HG03159 (cell line): ENCODE measurements at regions not wholly inside any gene's neighbourhood (a gene's known extent, or its start where the extent isn't known, plus 50 kb on each side); places are given as distances from the start of the nearest gene placed in this dataset.

Source experiments
- ATAC-seq: cut with Tn5 transposase; IDR thresholded peaks from one replicate; pipeline ENCODE4 v1.9.1; 2021; ENCODE audit warnings: mild to moderate bottlenecking, moderate library complexity; ENCODE audit not compliant: unreplicated experiment

DNA sequence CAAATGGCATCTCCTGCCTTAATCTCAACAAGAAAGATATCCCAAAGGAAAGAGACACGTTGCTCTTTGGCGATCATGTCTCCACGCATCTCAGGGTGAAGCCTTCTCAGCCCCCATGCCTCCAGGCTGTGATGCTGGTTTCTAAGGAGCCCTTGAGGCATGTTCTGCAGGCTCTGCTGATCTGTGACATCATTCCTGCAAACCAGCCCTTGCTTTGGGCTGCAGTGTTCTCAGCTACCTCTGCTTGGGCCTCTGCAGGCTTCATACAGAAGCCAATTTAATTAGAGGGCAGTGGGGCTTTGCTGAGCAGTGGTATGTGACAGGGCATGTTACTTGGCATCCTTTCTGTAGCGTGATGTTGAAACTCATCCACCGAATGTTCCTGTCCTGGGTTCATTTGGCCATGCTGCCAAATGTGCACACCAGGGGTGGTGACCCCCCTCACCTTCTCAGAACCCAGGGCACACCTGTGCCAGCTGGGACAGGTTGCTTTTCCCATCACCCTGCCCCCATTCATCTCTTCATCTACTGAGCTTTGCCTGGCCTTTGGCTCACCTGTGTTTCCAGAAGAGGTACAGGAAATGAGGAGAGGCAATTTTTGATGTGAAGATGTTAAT lies 230.9 kb downstream of the TEX29 start:
- ATAC-seq: no peak

DNA sequence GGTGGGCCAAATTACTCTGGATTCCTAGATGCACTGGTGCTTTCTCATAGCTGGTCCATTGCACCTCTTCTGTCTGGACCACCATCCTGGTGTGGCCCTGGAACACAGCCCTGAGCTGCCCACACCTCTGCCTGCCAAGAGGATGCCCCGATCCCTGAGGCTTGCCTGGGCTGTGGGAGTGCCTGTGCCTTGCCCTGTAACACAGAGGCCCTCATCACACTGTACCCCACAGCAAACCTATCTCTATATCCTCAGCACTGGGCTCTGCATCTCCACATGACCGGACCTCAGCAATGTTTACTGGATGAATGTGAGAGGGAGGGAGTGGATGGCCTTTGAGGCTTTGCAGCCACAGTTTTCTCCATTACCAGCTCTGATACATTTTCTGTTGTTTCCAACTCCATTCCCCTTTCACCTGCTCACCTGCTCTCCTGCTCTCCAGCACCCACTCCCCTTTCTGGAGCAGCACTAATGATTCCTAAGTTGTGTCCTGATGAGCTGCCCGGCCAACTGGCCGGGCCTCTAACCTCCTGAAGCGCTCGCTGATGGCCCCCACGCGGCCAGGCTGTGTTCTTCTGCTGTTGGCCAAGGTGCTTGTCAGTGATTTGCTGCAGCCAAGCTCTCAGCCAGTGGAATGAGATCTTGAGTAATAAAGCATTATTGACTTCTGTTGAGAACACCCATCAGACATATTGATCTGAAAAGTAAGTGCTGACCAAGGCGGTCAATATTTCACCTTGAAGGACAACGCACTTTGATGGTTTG lies 232.6 kb downstream of the TEX29 start:
- ATAC-seq: no peak

DNA sequence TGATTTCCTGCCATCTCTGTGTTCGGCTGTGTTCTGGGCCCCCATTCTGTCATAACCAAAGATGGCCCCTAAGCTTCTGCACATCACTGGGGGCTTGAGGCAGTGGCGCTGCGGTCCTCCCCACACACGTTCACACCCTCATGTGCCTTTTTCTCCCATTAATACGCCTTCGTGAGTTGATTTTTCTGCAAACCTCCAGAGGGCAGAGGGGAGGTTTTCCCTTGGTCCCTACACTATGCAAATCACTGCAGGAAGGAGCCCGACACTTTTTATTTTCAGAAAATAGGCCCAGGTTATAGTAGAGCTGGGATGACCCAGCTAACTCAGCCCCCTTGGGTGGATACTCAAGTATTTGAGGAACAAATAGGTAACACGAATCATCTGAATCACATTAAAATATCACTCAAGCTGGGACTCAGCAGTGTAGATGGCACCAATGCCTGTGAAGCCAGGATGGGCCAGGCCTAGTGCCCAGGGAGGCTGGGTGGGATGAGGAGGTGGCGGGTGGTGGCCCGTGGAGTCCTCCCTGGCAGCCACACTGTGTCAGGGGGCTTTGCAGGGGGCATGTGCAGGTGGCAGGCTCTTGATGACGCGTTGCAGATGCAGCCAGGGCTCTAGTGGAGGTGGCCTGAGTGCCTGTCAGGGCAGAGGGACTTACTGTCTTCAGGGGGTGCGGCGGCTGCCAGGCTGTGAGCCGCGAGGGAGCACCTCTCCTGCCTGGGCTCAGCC lies 234.3 kb downstream of the TEX29 start:
- ATAC-seq: no peak

DNA sequence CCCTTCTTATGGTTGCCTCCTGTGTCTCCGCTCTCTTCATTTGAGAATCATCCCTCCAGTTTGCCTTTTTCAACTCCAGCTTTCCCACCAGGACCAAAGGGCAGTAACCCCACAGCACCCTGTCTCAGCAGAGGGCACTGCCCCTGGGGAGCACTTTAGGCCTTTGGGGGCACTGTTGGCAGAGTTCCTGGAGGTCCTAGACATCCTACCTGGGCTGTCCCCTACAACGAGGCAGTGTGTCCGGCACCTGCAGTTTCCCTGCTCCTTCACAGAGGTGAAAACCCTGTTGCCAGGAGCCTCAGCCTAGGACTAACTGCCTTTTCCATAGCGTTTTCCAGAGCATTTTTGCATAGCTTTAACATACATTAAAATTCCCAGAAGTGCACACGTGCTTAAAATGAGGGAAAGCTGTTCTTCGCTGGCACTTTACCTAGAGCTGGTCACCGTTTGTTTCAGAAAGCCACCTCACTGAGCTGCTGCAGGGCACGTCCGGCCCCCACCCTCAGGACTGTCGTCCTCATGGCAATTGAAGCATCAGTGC lies 234.9 kb downstream of the TEX29 start:
- ATAC-seq: no peak

DNA sequence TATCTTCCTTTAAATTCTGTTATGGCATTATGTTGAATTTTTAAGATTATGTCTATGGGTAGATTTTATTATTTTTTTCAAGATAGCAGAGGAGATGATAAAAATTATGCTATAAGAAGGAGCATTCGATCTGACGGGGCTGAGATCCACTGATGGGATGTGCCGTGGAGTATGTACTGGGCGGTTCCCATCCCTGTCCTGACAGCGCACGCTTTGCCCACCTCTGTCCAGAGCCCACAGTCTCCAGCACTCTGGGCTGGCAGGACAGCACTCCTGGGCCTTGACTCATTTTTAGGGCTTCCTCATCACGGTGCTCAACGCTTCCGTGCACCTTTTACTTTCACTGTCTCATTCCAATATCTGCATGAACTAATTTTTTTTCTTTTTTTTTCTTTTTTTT lies 235.5 kb downstream of the TEX29 start:
- no peak for ATAC-seq

DNA sequence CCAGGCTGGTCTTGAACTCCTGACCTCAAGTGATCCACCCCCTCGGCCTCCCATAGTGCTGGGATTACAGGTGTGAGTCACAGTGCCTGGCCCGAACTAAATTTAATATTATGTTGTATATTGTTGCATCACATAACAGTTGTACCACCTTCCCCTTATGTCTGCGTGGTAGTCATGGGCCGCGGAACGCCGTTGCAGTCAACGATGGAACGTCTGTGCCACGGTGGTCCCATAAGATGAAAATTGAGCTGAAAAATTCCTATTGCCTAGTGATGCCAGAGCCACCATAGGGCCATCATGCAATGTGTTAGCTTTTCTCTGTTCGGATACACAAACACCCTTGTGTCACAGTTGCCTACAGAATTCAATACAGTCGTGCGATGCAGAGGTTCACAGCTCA lies 236.1 kb downstream of the TEX29 start:
- ATAC-seq: no peak

DNA sequence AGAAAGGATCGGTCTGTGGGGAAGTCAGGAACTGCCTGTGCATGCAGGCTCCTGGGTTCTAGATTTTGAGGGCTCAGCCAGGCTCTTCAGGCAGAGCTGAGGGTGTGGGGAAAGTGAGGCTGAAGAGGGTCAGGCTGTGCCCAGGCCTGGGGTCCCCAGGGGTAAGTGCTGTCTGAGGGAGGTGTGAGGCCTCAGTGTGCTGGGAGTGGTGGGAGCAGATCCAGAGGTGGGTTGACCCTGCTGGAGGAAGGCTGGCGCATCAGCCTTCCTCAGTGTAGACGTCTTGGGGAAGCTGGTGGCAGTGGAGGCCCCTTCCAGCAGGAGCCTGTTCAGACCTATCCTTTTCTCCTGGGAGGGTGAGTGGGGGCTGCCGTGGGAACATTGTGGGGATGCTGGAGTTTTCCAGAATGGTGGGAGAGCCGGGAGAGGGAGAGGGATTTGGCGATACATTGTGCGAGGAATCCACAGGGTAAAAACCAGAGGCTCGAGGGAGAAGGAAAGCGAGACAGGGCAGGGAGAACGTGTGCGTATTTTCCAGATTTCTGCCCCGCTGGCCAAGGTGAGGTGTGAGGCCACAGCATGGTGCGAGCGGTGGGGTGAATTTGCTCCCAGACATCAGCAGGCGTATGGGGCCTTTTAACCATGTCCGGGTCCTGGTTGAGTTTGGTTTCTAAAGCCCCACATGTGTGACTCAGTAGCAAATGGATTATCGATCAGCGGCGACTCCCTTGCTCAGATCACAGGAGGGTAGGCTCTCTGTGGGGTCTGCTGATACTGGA lies 237.7 kb downstream of the TEX29 start:
- ATAC-seq: no peak

DNA sequence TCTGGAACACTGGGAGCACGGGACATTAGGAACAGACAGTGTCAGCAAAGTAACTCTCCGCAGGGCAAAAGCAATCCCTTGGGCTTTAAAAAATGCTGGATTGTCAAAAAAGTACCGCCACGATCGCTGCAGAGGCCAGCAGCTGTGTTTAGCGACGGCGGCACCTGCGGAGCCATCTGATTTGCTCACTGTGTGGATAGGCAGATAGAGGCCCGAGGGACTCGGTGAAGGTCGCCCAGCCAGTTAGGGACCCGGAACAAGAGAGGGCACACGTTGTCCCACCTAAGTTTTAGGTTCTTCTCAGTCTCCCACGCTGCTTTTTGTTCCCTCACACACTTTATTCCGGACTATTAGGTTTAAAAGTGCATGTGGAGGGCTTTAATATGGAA lies 238.3 kb downstream of the TEX29 start:
- no peak for ATAC-seq

DNA sequence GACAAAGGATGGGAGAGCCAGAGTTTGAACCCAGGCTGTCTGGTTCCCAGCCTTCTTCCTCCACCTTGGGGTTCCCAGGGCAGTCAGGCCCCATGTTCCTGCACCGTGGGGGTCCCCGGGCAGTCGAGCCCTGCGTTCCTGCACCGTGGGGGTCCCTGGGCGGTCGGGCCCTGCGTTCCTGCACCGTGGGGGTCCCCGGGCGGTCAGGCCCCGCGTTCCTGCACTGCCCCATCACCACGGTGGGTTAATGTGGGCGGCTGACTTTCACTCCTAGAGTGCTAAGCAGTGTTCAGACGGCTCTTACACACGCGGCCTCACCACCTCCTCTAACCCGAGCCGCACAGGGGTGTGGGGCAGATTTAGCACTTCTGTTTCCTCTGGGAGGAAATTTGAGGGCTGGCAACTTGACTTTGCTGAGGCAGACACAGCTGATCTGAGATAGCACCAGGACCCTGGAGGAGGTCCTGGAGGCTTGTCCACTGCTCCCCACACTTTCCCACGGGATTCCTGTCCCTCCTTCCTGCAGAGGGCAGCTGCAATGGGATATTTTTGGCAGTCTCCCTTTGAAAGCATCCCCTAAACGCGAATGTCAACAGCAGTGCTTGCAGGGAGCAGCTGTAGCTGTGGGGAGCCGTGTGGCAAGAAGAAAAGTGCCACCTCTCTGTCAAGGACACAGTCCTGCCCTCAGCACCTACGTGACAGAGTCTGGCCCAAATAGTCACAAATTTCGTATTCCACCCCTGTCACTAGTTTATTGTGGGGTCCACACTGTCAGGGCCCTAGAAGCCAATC lies 239.4 kb downstream of the TEX29 start:
- no peak for ATAC-seq

DNA sequence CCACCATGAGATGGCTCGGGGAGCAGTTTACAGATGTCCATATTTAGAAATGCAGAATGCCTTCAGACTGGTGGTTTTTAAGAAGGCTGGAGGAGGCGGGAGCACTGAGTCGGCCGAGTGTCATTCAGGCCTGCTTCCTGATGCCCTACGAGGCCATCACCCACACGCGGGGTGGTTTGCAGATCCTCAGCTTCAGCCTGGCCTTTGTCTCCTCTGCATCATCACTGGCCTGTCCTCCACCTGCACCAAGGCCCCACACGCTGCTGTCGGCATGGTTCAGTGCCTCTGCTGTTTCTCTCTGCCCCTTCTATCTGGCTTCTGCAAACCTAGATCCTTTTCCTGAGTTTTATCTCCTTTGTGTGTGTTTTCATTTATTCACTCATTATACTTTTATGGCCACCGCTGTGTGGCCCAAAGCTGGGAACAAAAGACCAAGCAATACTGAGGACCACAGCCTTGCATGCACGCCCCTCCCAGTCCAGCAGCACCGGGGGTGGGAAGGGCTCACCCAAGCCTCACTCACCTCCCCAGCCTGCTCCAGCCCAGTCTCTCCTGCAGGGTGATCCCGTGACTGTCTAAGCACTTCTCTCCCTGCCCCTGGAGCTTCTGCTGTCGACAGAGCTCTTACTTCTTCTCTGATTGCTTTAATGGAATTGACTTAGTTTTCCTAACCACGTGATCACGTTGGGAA lies 240.8 kb downstream of the TEX29 start:
- no peak for ATAC-seq

DNA sequence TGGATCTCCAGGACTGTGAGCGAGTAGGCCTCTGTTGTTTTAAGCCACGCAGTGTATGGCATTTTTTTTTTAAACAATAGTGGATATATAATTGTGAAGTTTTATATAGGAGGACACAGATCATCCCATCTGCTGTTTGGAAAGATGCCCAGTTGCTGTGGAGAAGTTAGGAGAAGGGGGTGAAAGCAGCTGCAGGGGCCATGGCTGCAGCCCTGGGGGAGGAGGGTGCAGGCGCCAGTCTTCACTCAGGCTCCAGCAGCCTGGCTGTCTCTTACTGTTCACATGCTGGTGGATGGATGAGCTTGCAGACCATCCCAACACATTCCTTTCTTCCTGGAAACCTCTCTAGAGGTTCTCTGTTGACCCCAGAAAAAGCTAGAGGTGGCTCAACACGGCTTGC lies 242.3 kb downstream of the TEX29 start:
- no peak for ATAC-seq

DNA sequence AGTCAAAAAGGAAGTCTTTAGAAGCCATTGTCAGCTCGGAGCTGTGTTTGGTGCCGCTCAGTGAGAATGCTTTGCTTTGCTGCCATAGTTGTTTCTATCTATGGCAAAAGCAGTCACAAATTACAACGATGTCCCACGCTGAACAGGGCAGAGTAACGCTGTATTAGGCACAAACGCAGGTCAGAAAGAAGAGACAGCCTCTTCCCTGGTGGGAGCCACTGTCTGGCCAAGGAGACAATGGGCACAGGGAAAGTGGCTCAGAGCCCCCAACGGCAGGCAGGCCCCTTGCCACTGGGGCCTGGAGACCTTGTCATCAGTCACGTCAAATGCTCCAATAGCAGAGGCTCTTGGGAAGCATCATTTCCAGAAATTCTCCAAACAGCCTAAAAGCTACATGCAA lies 244.2 kb downstream of the TEX29 start:
- ATAC-seq: no peak

DNA sequence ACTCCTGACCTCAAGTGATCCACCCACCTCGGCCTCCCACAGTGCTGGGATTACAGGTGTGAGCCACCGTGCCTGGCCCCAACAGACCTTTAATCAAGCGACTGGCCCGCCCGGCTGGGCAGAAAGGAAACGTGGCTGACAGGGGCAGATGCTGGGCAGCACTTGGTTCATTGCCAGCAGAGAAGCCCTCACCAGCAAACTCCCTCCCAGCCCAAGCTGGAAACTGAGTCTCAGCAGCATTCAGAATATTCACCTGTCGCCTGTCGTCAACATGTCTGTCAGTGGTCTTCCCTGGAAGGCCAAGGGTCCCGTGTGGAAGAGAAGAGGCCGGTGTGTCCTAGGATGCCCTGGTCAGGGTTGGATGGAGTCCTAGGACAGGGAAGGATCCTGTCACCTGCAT lies 245.0 kb downstream of the TEX29 start:
- no peak for ATAC-seq

DNA sequence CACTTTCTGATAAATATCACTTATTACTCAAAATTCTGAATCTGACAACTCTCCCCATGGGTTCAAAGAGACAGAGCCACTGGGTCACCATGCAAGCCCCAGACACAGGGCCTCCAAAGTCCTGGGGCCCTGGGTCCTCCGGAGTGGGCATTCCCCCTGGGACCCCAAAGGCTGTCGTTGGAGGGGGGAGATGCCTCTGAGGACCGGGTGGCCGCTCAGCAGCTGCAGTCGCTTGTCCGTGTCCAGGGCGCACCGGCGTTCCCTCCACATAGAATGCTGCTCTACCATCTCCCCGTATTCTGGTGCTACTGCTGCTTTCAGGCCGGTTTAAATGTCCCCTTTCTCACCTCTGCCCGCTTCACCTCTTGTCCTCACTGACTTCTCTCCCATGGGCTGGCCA lies 246.1 kb downstream of the TEX29 start:
- ATAC-seq: no peak

DNA sequence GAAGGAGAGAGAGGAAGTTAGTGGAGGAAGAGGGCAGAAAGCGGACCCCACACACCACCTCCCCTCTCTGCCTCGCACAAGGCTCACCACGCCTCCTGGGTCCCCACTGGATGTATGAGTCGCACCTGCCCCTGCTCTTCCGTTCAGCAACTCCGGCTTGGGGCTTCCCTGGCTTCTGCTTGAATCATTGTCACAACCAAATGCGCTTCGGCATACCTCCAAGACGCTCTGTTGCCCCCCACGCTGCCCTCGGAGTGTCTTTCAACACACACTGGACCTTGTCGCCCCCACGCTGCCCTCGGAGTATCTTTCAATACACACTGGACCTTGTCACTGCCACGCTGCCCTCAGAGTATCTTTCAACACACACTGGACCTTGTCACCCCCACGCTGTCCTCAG lies 247.2 kb downstream of the TEX29 start:
- no peak for ATAC-seq

DNA sequence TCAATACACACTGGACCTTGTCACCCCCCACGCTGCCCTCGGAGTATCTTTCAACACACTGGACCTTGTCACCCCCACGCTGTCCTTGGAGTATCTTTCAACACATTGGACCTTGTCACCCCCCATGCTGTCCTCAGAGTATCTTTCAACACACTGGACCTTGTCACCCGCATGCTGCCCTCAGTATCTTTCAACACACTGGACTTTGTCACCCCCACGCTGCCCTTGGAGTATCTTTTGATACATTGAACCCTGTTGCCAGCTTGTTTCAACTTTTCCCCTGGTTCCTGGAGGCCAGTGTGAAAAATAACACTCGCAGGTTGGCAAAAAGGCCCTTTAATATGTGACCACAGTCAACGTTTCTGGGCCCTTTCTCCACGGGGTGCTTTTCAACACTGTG lies 247.8 kb downstream of the TEX29 start:
- ATAC-seq: no peak

DNA sequence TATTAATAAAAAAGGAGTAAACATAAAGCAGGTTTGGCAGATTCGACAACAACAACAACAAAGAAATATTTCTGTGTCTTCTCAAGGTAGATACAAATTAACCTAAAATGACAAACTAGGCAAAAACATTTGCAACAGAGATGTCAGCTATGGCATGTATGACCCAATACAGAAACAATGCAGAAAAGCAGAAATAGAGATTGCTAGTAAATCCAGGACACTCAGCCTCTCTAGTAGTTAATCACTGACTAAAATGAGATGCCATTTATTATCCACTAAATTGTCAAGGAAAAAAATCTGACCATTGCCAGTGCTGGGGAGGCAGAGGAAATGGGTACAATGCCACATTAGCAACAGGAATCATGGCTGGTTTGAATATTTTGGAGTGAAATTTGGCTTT lies 250.5 kb downstream of the TEX29 start:
- no peak for ATAC-seq

DNA sequence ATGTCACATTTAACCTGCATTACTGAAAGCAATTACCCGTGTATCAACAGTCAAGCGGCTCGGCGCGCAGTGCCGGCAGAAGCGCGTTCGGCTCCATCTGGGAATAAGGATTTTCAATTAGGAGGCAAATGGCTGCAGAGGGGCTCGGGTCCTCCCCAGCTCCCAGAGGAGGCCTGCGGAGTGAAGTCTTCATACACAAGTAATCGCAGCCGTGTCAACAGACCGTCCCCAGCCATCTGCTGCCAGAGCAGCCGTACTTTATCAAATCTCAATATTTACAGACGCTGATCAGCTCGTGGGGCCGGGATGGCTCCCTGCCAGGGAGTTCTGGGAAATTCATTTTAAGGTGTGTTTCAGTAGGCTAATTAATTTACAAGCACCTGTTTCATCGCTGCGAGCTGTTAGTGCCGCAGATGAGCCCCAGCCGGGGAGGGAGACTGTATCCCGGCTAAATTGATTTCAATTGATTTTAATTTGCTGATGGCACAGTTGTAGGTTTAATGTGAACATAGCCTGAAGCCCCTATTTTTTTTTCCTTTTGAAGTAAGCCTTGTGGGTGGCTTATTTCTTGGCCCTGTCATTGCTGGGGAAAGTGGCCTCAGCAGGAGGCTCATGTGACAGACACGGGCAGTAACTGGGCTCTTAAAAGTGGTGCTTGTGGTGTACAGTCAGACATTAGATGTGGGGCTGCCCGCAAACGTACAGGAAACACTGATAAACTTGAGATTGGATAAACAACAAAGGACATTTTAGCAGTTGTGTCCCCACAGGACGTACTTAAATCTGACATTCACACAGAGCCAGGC lies 252.7 kb downstream of the TEX29 start:
- no peak for ATAC-seq

DNA sequence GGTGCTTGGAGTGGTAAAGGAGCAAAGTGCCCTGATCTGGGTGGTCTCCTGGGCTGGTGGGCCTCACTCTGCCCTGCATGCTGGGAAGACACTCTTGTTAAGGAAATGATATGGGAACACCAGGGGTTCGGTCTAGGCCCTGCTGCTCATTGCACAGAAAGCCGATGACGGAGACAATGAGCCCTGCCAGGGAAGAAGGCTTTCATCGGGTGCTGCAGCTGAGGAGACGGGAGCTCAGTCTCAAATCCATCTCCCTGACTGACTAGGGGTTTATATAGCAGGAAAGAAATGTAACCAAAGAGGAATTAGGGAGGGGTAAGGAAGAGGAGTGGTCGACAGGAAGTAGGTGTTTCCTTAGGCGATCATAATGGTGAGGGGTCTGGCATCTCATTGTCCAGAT lies 253.4 kb downstream of the TEX29 start:
- ATAC-seq: no peak
